ENCODE measurements at regions not wholly inside any gene's neighbourhood (a gene's known extent, or its start where the extent isn't known, plus 50 kb on each side); places are given as distances from the start of the nearest gene placed in this dataset.

- DNase-seq (ENCODE audit: low spot score): no peak
Measured at GRCh38 chr6:56407883-56408410, 160.6 kb upstream of the COL21A1 start.

- DNase-seq (ENCODE audit: low spot score): no peak
Measured at GRCh38 chr6:56406276-56407269, 159.2 kb upstream of the COL21A1 start.

GRCh38 chr6:56404599-56404998, 157.2 kb upstream of the COL21A1 start:
- no peak for DNase-seq (ENCODE audit: low spot score)

- no peak for DNase-seq (ENCODE audit: low spot score)
Measured at GRCh38 chr6:56403745-56404144, 156.4 kb upstream of the COL21A1 start.

- DNase-seq (ENCODE audit: low spot score): no peak
Measured at GRCh38 chr6:56401477-56402070, 154.2 kb upstream of the COL21A1 start.

GRCh38 chr6:56400273-56400672, 152.9 kb upstream of the COL21A1 start:
- DNase-seq (ENCODE audit: low spot score): no peak

GRCh38 chr6:56399672-56400263, 152.4 kb upstream of the COL21A1 start:
- DNase-seq (ENCODE audit: low spot score): no peak

GRCh38 chr6:56399250-56399671, 151.9 kb upstream of the COL21A1 start:
- DNase-seq (ENCODE audit: low spot score): no peak

GRCh38 chr6:56396435-56396834, 149.1 kb upstream of the COL21A1 start:
- no peak for DNase-seq (ENCODE audit: low spot score)

GRCh38 chr6:56393615-56394612, 146.5 kb upstream of the COL21A1 start:
- no peak for DNase-seq (ENCODE audit: low spot score)

GRCh38 chr6:56388415-56388755, 141.0 kb upstream of the COL21A1 start:
- DNase-seq (ENCODE audit: low spot score): no peak

GRCh38 chr6:56387621-56388414, 140.4 kb upstream of the COL21A1 start:
- no peak for DNase-seq (ENCODE audit: low spot score)

GRCh38 chr6:56386717-56387116, 139.3 kb upstream of the COL21A1 start:
- DNase-seq (ENCODE audit: low spot score): no peak

- no peak for DNase-seq (ENCODE audit: low spot score)
Measured at GRCh38 chr6:56385981-56386593, 138.7 kb upstream of the COL21A1 start.

GRCh38 chr6:56383160-56383559, 135.8 kb upstream of the COL21A1 start:
- no peak for DNase-seq (ENCODE audit: low spot score)

- no peak for DNase-seq (ENCODE audit: low spot score)
Measured at GRCh38 chr6:56382416-56382940, 135.1 kb upstream of the COL21A1 start.

- no peak for DNase-seq (ENCODE audit: low spot score)
Measured at GRCh38 chr6:56381801-56382251, 134.4 kb upstream of the COL21A1 start.

GRCh38 chr6:56380476-56380875, 133.1 kb upstream of the COL21A1 start:
- no peak for DNase-seq (ENCODE audit: low spot score)

- DNase-seq (ENCODE audit: low spot score): no peak
Measured at GRCh38 chr6:56378966-56379585, 131.7 kb upstream of the COL21A1 start.
